BE2C (cell line): ENCODE measurements at regions not wholly inside any gene's neighbourhood (a gene's known extent, or its start where the extent isn't known, plus 50 kb on each side); places are given as distances from the start of the nearest gene placed in this dataset.

Experiments
- DNase-seq: peaks from one replicate; pipeline ENCODE4 v3.0.0-alpha.2; 2020
- H3K27me3 ChIP-seq: fragments of 250-450 bp; sonication (Bioruptor Pico); 2 replicates; pipeline ENCODE4 v1.5.1; 2020; ENCODE audit warnings: mild to moderate bottlenecking
- H3K36me3 ChIP-seq: fragments of 250-450 bp; sonication (Bioruptor Pico); 2 replicates; pipeline ENCODE4 v1.5.1; 2020; ENCODE audit warnings: mild to moderate bottlenecking
- H3K4me1 ChIP-seq: fragments of 250-450 bp; sonication (Bioruptor Pico); 2 replicates; pipeline ENCODE4 v1.5.1; 2020
- H3K4me3 ChIP-seq: 2 replicates; pipeline ENCODE4 v1.5.1; 2011; ENCODE audit warnings: low read depth, low read length
- H3K9me3 ChIP-seq: fragments of 250-450 bp; sonication (Bioruptor Pico); 2 replicates; pipeline ENCODE4 v1.5.1; 2020
- TF ChIP-seq, protein P1 (sequence below): IDR thresholded peaks from 2 replicates; pipeline ENCODE4 v1.5.1; 2012; ENCODE audit warnings: mild to moderate bottlenecking, low read depth, low read length

DNA sequence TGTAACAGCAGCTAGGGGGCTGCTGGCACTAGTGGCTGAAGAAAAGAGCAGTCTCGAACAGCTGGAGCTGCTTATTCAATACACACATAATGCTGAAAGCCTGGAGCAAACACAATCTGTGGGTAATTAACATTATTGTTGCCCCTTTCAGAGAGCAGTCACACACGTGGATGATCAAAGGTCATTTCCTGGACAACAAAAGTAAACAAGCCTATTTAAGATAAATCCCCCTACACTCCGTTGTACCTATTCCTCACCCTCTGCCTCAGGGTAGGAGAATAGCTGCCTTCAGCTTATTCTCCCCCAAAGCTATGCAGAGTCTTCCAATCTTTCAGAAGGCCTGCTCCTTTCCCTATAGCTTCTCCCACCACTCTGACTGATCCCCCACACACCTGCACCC, 803.9 kb downstream of the C4orf33 start:
- DNase-seq, result no peak

DNA sequence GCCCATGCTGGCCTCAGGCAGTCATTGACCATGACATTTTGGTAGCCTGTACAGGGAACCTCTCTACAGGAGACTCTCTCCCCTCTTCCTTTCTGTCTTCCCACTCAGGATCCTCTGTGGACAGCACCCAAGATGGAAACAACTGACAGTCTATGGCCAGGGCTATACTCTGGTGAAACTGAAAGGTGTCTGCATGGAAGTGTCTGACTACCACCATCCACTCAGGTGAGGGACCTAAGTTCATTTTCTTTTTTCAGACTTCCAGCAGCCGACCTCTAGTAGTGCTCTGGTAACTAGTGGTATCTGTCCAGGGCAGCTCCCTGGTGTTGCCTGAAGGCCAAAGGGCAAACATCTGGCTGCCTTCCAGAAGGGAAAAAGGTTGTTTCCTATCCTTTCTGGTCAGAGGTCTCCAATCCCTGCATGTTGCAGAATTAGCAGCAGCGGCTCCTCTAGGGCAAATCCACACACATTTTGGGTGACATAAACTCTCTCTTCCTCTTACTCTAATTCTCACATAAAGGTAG, 804.5 kb downstream of the C4orf33 start:
- H3K9me3 ChIP-seq, result no peaks in the 10 kb centered on the region
- TF ChIP-seq, protein P1, sequence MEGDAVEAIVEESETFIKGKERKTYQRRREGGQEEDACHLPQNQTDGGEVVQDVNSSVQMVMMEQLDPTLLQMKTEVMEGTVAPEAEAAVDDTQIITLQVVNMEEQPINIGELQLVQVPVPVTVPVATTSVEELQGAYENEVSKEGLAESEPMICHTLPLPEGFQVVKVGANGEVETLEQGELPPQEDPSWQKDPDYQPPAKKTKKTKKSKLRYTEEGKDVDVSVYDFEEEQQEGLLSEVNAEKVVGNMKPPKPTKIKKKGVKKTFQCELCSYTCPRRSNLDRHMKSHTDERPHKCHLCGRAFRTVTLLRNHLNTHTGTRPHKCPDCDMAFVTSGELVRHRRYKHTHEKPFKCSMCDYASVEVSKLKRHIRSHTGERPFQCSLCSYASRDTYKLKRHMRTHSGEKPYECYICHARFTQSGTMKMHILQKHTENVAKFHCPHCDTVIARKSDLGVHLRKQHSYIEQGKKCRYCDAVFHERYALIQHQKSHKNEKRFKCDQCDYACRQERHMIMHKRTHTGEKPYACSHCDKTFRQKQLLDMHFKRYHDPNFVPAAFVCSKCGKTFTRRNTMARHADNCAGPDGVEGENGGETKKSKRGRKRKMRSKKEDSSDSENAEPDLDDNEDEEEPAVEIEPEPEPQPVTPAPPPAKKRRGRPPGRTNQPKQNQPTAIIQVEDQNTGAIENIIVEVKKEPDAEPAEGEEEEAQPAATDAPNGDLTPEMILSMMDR, result no peak
- no peaks in the 10 kb centered on the region for H3K36me3 ChIP-seq
- no peaks in the 10 kb centered on the region for H3K4me1 ChIP-seq
- H3K27me3 ChIP-seq, result no peaks in the 10 kb centered on the region
- H3K4me3 ChIP-seq, result no peak overlapping the region
- DNase-seq, result no peak

More for the DNA sequence above, 803.9 kb downstream of the C4orf33 start:
- TF ChIP-seq, protein P1, result no peak
- Histone ChIP-seq H3K9me3 (no peaks in the 10 kb centered on the region), H3K4me1 (no peaks in the 10 kb centered on the region), H3K27me3 (no peaks in the 10 kb centered on the region), H3K36me3 (no peaks in the 10 kb centered on the region), H3K4me3 (no peak overlapping the region)

DNA sequence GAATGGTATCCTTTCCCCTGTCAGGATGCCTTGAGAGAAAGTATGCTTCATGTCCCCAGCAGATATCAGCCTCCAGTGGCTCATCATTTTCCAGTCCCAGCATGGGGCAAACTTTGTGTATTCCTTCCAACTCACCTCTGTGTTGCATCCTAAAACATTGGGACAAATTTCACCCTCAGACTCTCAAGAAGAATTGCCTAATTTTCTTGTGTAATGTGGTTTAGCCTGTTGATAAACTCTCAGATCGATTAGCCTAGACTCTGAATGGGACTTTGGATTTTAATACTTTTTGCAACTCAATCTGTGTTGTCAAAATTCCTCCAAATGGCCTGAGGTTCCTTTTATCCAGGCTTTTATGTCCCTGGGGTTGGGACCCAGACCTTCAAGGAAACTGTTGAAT, 805.3 kb downstream of the C4orf33 start:
- no peak overlapping the region for H3K4me3 ChIP-seq
- H3K9me3 ChIP-seq, result no peaks in the 10 kb centered on the region
- no peaks in the 10 kb centered on the region for H3K36me3 ChIP-seq
- no peaks in the 10 kb centered on the region for H3K27me3 ChIP-seq
- no peak for DNase-seq
- TF ChIP-seq, protein P1, result no peak
- H3K4me1 ChIP-seq, result no peaks in the 10 kb centered on the region

DNA sequence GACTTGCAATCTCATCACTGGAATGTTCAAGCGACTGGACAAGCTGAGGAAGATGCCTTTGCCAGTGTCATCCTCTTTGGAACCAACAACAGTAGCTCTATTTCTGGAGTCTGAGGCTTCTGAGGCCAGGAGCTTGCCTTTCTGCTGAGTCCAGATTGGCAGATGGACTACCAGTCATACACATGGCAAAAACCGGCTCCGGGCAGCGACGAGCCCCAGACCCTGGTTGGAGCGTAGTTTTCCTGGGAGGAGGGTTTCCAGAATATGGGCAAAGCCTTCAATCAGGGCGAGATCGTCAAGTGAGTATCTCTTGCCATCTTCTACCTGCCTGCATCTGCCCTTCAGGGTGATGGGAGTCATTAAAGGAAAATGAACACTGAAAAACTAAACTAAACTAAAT, 807.9 kb downstream of the C4orf33 start:
- TF ChIP-seq, protein P1, result no peak
- Histone ChIP-seq H3K9me3 (no peaks in the 10 kb centered on the region), H3K4me1 (no peaks in the 10 kb centered on the region), H3K4me3 (no peak overlapping the region), H3K36me3 (no peaks in the 10 kb centered on the region), H3K27me3 (no peaks in the 10 kb centered on the region)
- no peak for DNase-seq

DNA sequence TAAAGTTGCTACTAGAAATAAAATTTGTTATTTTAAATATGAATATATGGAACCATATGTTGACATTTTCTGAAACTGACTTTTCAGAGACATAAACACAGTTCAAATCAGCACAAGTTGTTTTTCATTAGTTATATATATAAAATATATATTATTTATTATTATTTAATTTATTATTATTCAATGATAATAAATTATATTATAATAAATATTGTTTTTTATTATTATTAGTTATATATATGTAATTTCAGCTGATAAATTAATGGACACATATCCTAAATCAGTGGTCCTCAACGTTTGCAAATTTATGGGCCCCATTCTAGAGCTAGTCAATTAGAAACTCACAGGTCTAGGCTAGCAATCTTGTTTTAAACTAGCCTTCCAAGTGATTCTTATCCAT, 809.3 kb downstream of the C4orf33 start:
- H3K4me3 ChIP-seq, result no peak overlapping the region
- no peaks in the 10 kb centered on the region for H3K9me3 ChIP-seq

DNA sequence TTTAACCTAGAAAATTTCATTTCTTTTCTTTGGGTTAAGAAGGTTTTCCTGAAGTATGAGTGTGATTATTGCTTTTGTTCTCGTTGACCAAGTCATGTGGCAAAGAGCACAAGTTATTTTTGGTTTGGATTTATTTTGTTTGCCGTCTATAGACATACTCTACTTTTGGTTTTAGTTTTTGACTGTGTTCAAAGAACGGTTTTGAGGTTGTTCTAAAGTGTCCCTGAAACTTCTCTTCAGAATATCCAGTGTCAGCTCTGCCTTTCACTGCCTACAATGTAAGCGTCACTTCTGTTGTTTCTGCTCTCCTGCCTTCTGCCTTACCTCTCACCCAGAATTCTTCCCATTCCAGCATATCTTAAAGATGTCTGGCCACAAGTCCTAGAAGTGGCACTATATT, 812.2 kb downstream of the C4orf33 start:
- TF ChIP-seq, protein P1, result no peak
- H3K9me3 ChIP-seq, result no peaks in the 10 kb centered on the region
- H3K27me3 ChIP-seq, result no peaks in the 10 kb centered on the region
- H3K4me1 ChIP-seq, result no peaks in the 10 kb centered on the region
- DNase-seq, result no peak
- H3K36me3 ChIP-seq, result no peaks in the 10 kb centered on the region
- H3K4me3 ChIP-seq, result no peak overlapping the region

More for the DNA sequence above, 809.3 kb downstream of the C4orf33 start:
- DNase-seq, result no peak
- Histone ChIP-seq H3K4me1 (no peaks in the 10 kb centered on the region), H3K27me3 (no peaks in the 10 kb centered on the region), H3K36me3 (no peaks in the 10 kb centered on the region)
- TF ChIP-seq, protein P1, result no peak
